ENCODE measurements at regions not wholly inside any gene's neighbourhood (a gene's known extent, or its start where the extent isn't known, plus 50 kb on each side); places are given as distances from the start of the nearest gene placed in this dataset.
"Not testable (repeated sequence)": the region's sequence is repeated elsewhere in the genome, so short reads cannot be mapped to it uniquely, and the experiment has no call there.

DNA sequence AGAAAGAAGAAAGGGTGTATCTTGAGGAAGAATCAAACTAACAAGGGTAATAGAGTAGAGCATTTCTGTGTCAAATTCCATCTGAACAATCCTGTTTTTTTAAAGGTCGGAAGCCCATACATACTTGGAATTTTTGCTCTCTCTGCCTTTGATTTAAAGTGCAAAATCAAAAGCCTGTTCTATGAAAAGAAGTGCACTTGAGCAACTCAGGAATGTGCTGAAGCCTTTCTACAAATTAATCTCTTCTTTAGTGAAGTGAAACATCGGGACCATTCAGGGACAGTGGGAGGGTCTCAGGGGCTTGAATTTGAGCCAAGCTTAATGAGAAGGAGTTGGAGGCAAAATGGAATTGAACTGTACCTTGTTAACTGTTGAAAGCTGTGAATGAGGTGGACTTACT is 1008.5 kb upstream of the LCORL start:
- Histone ChIP-seq H3K27ac (no peak overlapping the region), H3K4me3 (no peak overlapping the region), H3K27me3 (ENCODE audit: low read depth) (no peaks in the 10 kb centered on the region), H3K4me1 (peaks cover 11% of the 10 kb centered on the region), H3K36me3 (no peaks in the 10 kb centered on the region), H3K9me3 (no peaks in the 10 kb centered on the region)
- intact Hi-C loops (cut with DNase I), result no loop called here
- ATAC-seq (peak; percentile 77 to 87), DNase-seq (no peak)
- TF ChIP-seq, protein P1, sequence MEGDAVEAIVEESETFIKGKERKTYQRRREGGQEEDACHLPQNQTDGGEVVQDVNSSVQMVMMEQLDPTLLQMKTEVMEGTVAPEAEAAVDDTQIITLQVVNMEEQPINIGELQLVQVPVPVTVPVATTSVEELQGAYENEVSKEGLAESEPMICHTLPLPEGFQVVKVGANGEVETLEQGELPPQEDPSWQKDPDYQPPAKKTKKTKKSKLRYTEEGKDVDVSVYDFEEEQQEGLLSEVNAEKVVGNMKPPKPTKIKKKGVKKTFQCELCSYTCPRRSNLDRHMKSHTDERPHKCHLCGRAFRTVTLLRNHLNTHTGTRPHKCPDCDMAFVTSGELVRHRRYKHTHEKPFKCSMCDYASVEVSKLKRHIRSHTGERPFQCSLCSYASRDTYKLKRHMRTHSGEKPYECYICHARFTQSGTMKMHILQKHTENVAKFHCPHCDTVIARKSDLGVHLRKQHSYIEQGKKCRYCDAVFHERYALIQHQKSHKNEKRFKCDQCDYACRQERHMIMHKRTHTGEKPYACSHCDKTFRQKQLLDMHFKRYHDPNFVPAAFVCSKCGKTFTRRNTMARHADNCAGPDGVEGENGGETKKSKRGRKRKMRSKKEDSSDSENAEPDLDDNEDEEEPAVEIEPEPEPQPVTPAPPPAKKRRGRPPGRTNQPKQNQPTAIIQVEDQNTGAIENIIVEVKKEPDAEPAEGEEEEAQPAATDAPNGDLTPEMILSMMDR (IDR thresholded peaks at IDR 0.05), result no peak

DNA sequence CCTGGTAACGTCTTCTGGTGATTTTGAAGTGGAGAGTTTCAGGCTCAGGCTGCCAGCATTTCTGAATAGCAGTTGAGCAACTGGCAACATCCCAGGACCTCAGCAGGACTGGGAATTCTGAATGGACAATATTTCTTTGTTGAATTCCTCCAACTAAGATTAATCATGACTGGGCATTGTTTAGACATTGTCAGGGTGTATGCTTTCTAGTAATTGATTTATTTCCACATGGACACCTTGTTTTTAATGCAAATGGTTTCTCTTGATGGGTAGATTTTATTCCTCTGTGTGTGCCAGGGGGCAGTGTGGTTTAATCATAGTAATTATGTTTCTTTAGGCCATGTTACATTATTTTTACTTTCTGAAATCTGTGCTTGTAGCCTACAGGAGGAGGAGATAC is 1004.7 kb upstream of the LCORL start:
- no peak for DNase-seq
- peaks cover 11% of the 10 kb centered on the region for H3K4me1 ChIP-seq
- no peak overlapping the region for H3K27ac ChIP-seq
- no peaks in the 10 kb centered on the region for H3K36me3 ChIP-seq
- TF ChIP-seq, protein P1 (IDR thresholded peaks at IDR 0.05), result no peak
- H3K4me3 ChIP-seq, result no peak overlapping the region
- no peaks in the 10 kb centered on the region for H3K9me3 ChIP-seq
- intact Hi-C loops (cut with DNase I), result no loop called here
- ATAC-seq, result peak in 1 of 2 donors; percentile 42
- no peaks in the 10 kb centered on the region for H3K27me3 ChIP-seq (ENCODE audit: low read depth)

DNA sequence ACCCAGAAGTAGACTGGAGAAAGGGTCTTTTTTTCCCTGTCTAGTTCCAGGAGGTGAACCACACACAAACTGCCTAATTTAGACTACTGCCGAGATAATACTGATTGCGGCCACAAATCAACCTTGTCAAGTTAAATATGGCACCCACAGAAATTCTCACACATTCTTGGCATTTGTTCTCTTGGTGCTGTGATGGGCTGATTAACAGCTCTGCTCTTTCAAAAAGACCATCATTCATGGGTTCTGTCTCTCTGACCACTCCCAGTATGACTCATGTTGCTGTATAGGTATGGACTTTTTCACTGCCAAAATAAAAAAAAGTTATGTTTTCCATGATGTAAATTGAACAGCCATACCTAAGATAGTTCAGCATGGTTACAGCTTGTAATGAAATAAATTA is 1003.5 kb upstream of the LCORL start:
- TF ChIP-seq, protein P1 (IDR thresholded peaks at IDR 0.05), result no peak
- Histone ChIP-seq H3K9me3 (no peaks in the 10 kb centered on the region), H3K4me3 (no peak overlapping the region), H3K36me3 (no peaks in the 10 kb centered on the region), H3K27ac (no peak overlapping the region), H3K4me1 (no peaks in the 10 kb centered on the region), H3K27me3 (ENCODE audit: low read depth) (no peaks in the 10 kb centered on the region)
- DNase-seq (no peak), ATAC-seq (no peak)
- intact Hi-C loops (cut with DNase I), result no loop called here

DNA sequence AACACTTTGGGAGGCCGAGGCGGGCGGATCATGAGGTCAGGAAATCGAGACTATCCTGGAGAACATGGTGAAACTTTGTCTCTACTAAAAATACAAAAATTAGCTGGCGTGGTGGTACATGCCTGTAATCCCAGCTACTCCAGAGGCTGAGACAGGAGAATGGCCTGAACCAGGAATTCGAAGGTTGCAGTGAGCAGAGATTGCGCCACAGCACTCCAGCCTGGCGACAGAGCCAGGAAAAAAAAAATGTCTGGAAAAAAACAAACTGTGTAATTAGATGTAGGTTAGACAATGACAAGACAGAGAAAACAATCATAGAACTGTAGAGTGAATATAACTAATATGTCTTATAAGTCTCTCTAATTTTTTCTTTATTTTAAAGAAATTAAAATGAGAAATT is 1002.5 kb upstream of the LCORL start:
- no peak overlapping the region for H3K27ac ChIP-seq
- no peaks in the 10 kb centered on the region for H3K4me1 ChIP-seq
- DNase-seq, result no peak
- H3K27me3 ChIP-seq (ENCODE audit: low read depth), result no peaks in the 10 kb centered on the region
- TF ChIP-seq, protein P1 (IDR thresholded peaks at IDR 0.05), result no peak
- intact Hi-C loops (cut with DNase I), result no loop called here
- no peaks in the 10 kb centered on the region for H3K36me3 ChIP-seq
- ATAC-seq, result no peak
- H3K4me3 ChIP-seq, result no peak overlapping the region
- H3K9me3 ChIP-seq, result no peaks in the 10 kb centered on the region

DNA sequence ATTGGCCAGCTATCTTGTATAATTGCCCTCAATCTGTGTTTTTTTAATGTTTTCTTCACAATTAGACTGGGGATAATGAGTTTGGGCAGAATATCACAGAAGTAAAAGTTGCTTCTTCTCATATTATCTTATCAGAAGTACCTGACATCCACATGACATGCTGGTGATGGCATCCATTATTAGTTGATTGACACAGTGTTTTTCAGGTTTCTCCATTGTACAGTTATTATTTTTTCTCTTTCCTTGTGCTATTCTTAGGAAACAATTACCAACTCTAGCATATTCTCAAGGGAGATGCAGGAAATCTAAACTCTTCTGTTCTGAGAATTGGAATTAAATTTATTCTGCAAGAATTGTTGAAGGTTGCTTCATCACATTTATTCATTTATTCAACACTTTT is 1000.1 kb upstream of the LCORL start:
- no peaks in the 10 kb centered on the region for H3K36me3 ChIP-seq
- no peak overlapping the region for H3K27ac ChIP-seq
- TF ChIP-seq, protein P1 (IDR thresholded peaks at IDR 0.05), result no peak
- DNase-seq (no peak), ATAC-seq (no peak)
- no peak overlapping the region for H3K4me3 ChIP-seq
- H3K9me3 ChIP-seq, result no peaks in the 10 kb centered on the region
- intact Hi-C loops (cut with DNase I), result no loop called here
- H3K27me3 ChIP-seq (ENCODE audit: low read depth), result no peaks in the 10 kb centered on the region
- H3K4me1 ChIP-seq, result no peaks in the 10 kb centered on the region

DNA sequence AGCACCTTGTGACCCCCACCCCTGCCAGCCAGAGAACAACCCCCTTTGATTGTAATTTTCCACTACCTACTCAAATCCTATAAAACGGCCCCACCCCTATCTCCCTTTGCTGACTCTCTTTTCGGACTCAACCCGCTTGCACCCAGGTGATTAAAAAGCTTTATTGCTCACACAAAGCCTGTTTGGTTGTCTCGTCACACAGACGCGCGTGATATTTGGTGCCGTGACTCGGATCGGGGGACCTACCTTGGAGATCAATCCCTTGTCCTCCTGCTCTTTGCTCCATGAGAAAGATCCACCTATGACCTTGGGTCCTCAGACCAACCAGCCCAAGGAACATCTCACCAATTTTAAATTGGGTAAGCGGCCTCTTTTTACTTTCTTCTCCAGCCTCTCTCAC is 995.0 kb upstream of the LCORL start:
- H3K27ac ChIP-seq; H3K4me3 ChIP-seq; H3K4me1 ChIP-seq; H3K36me3 ChIP-seq; H3K27me3 ChIP-seq (ENCODE audit: low read depth); ATAC-seq; DNase-seq; intact Hi-C loops (cut with DNase I); H3K9me3 ChIP-seq: not testable (repeated sequence)

Measured in lower lobe of right lung (tissue), 2 donors.